ENCODE measurements at regions not wholly inside any gene's neighbourhood (a gene's known extent, or its start where the extent isn't known, plus 50 kb on each side); places are given as distances from the start of the nearest gene placed in this dataset.

- no peak for TF ChIP-seq EZH2 (IDR thresholded peaks at IDR 0.05; ENCODE audit: borderline replicate concordance, low read length)
- TF ChIP-seq CTCF (conservative IDR thresholded peaks at IDR 0.05 in 1 of 2, IDR thresholded peaks at IDR 0.05 in 1 of 2; ENCODE audit: extremely low read depth in 1 of 2, insufficient read depth in 1 of 2, low read depth in 1 of 2, low read length in 2 of 2), result no peak
Observed at GRCh38 chr16:66277311-66278070, 89.0 kb upstream of the CDH5 start.
